Fibroblast of skin of right biceps (primary cell): ENCODE measurements at regions not wholly inside any gene's neighbourhood (a gene's known extent, or its start where the extent isn't known, plus 50 kb on each side); places are given as distances from the start of the nearest gene placed in this dataset.
A peak's percentile ranks its signal among the peaks of the same experiment; 100 is the strongest.

Source experiments
- DNase-seq: peaks from one replicate; pipeline ENCODE4 v3.0.0-alpha.2; 2013

DNA sequence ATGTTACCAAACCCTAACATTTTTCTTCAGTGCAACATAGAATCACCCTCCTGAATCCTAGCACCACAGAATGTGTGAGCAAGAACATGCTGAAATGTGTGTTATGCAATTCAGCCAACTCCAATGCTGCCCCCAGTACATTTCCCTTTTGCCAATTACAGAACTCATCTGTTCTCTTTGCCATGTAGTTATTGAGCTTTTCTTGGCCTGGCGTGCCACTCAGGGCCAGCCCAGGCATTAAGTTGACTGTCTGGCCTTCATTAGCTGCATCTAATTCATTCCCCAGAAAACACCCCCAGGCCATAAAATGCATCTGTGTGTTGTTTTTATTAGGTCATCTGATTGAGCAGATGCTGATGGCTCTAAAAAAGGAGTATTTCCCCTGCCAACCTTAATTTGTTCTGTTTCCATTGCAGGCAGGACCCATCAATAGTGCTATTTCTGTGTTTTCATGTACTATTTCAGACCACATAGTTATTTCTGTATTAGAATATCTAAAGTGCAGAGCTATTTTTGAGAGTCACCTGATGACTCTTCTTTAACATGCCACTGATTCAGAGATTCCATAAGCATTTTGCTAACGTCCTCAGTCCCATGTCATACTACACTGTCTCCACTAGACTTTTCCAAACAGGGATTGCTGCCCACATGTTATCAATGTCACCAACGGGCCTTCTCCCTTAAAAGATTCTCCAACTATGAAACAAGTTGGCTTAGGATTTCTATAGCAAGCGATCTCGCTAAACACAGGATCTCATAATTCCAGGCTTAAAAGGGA, 969.7 kb downstream of the CDH11 start:
- peak; percentile 30 for DNase-seq

DNA sequence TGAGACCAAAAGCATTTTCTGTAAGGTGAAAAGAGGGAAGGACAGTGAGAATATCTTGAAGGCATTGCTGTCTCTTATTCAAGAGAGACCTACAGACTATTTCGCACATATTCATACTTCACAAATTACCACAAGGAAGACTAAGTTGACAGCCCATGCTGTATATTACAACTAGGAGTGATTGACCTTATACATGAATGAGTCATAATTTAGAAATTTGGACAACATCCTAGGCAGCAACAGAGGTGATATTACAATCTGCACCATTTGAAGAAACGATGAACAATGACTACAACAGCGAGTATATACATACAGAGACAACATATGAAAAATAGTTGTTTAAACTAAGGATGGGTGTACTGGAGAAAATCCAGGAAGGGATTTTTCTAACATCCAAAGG, 971.7 kb downstream of the CDH11 start:
- peak; percentile 51 for DNase-seq

- no peak for DNase-seq
Measured at GRCh38 chr16:64149756-64150155, 972.1 kb downstream of the CDH11 start.

GRCh38 chr16:64148356-64148755, 973.5 kb downstream of the CDH11 start:
- no peak for DNase-seq

GRCh38 chr16:64147941-64148340, 973.9 kb downstream of the CDH11 start:
- DNase-seq = no peak

DNA sequence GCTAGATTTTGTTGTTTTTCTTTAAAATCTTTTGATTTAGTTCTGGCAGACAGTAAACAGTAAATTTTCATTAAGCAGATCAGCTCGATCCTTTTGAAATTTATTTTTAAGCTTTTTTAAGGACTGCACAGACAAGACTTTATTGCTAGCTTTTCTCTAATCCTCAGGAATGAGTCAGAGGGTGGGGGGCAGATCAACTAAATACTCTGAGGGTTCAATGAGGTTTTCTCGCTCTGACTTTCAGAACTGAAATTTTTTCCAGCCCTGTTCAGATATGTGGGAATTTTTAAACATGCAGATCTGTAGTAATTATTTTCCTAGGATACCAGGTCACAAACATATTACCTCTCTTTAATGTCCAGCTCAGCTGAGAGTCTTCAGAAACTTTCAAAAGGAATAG, 977.2 kb downstream of the CDH11 start:
- DNase-seq = peak; percentile 55

DNA sequence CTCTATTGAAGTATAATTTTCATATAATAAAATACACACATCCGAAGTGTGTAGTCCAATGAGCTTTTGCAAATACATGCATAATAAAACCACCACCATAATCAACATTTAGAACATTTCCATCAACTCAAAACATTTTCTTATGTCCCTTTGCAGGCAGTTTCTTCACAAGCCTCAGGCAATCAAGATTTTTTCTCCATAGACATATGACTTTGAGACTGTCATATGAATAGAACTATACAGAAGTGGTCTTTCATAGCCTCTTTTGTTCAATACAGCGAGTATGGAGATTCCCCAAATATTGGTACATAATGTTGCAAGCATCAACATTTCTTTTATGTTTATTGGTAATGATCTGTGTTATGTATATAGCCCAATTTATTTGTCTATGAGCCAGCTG, 983.2 kb downstream of the CDH11 start:
- DNase-seq = no peak

GRCh38 chr16:64138006-64138405, 983.9 kb downstream of the CDH11 start:
- no peak for DNase-seq

DNA sequence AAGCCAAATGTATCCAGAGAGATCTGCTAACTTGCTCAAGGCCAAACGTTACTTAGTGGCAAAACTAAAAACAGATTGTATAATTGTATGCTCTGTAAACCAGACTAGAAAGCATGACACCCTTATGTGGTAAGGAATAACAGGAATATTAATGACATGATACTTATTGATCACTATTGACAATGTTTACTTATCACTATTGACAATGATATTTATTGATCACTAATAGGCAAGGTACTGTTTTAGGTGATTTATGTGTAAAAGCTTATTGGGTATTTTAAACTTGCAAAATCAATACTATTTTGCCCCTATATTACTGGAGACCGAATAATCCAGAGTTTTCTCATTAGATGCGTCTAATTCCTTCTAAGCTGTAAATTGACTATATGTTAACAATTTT, 985.1 kb downstream of the CDH11 start:
- DNase-seq = no peak

GRCh38 chr16:64136314-64136713, 985.5 kb downstream of the CDH11 start:
- DNase-seq = no peak

DNA sequence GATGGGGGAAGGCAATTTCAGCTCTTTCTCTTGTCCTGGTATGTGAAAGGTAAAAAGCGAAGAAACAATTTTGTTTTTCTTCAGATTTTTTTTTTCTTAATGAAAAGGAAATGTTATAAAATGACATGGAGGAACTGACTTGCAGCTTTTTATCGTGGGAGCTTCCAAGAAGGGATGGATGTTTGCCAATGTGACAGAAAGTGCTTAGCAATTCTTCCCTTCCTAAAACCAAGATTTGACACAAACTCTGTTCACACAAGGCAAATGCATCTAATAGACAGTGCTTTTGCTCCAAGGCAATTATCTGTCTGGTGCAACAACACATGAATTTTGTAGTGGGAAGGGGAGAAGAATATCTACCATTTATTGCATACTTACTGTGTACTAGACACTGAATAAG, 988.5 kb downstream of the CDH11 start:
- no peak for DNase-seq

DNA sequence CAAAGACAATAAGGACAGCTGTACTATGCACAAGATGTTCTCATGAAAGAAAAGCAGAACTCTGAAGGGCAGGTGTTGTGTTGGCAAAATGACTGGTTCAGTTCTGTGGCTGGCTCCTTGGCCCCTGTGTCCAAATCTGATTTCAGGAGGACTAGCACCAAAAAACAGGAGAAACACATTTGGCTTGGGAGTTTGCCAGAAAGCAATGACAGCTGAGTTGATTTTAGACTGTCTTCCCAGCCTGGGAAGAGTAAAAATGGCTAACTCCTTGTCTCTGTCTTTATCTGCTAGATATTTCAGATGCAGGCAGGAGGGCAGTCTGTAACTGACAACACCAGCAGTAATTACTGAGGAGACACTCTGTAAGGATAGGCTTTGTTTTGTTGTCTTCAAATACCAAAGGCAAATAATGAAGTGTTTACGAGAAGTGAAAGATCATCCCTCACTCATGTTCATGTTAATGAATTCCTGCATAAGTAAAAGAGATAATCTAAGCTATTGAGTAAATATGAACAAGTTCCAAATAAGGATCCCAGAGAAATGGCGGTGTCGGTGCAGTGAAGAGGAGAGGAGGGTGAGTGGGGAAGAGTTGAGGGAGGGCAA, 989.0 kb downstream of the CDH11 start:
- no peak for DNase-seq

GRCh38 chr16:64132190-64132589, 989.7 kb downstream of the CDH11 start:
- no peak for DNase-seq

- DNase-seq = no peak
Measured at GRCh38 chr16:64131423-64131822, 990.4 kb downstream of the CDH11 start.

GRCh38 chr16:64130140-64130539, 991.7 kb downstream of the CDH11 start:
- DNase-seq = no peak

- peak; percentile 10 for DNase-seq
Measured at GRCh38 chr16:64122177-64122576, 999.7 kb downstream of the CDH11 start.

DNA sequence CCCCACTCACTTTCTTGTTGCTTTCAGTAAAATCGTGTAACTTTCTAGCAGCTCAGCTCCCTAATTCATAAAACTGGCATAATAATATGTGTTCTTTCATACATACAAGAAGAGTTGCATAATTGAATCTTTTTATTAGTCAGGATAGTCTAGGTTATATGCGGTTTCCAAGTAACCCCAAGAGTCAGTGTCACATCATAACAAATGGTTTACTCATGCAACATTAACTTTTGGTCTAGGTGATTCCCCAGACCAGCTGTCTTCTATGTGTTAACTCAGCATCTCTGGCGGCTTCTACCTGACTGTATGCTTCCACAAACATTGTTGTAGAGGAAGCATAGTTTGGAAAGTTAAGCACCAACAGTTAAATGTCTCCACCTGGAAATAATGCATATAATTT, 1000.4 kb downstream of the CDH11 start:
- peak; percentile 65 for DNase-seq

DNA sequence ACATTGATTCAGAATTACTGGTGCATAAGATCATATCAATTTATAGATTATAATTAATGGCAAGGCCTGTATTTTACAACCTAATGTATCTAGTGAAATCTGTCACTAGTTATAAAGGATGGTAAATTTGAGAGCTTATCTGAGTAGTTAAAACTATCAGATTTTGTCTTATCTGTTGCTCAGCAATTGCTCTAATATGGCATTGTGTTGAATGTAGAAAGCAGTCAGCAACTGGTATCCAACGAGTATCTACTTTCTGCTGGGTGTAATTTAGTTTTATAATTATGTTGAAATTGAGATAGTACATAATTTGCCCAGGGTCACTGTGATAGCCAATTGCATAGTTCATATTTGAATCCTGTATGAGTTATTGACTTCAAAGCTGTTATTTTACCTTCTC, 1005.7 kb downstream of the CDH11 start:
- no peak for DNase-seq

DNA sequence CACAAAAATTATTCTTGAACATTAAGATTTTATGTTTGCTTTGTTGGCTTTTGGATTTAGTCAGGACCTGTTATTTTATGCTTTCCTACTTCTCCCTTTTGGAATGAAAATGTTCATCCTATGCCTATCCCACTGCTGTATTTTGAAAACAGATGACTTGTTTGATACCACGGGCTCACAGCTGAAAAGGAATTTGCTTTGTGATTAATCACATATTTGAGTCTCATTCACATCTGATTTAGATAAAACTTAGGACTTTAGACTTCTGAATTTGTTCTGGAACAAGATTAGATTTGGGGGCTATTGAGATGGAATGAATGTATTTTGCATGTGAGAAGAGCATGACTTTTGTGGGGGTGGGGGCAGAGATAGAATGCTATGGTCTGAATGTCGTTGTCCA, 1012.6 kb downstream of the CDH11 start:
- peak; percentile 42 for DNase-seq

DNA sequence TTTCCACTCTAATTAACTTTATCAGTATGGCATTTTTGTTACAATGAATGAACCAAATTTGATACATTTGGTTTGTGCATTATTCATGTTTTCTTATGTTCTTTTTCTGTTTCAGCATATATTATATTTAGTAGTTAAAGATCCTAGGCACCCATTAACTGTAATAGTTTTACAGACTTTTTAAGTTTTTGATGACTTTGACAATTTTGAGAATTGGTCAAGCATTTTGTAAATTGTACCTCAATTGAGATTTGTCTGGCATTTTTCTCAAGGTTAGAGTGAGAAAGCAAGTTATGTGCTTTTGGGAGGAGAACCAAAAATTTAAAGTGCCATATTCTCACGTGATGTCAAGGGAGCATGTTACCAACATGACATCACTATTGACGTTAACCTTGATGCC, 1019.2 kb downstream of the CDH11 start:
- DNase-seq = no peak

- DNase-seq = no peak
Measured at GRCh38 chr16:64098451-64098850, 1023.4 kb downstream of the CDH11 start.

GRCh38 chr16:64096689-64097088, 1025.2 kb downstream of the CDH11 start:
- DNase-seq = peak; percentile 24

DNA sequence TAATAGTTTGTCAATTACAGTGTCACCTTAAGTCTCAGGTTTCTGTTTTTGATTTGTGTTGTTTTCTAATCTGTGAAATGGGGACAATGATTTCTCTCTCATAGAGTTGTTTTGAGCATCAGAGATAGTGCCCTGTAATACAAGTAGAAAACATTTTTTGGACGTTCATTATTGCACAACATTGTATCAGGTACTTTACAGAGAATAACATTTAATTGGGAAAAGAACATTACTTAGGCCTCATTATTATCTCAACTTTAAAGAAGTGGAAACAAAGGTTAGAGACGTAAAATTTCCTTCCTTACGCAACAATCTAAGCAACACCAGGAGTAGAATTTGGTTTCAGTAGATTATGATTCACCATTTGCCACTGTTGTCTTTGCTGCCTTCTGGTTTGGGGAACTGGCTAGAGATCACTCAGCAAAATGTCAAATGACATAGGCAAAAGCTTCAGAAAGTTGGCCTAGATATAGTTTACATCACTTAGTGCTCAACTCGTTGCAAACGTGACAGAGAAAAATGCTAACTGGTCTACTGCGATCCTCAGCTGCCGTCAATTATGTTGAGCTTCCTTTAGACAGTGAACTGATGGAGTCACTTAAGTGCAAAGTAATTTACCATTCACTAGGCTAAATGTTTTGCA, 1026.8 kb downstream of the CDH11 start:
- peak; percentile 71 for DNase-seq
